Fibroblast of villous mesenchyme (primary cell): ENCODE measurements at regions not wholly inside any gene's neighbourhood (a gene's known extent, or its start where the extent isn't known, plus 50 kb on each side); places are given as distances from the start of the nearest gene placed in this dataset.
"Not testable (repeated sequence)": the region's sequence is repeated elsewhere in the genome, so short reads cannot be mapped to it uniquely, and the experiment has no call there.

ENCODE experiments used
- DNase-seq: peaks from one replicate; pipeline ENCODE4 v3.0.0-alpha.2; 2010; ENCODE audit warnings: low read depth
- H3K4me3 ChIP-seq: 2 replicates; pipeline ENCODE4 v1.5.1; 2011; ENCODE audit warnings: low read depth, mild to moderate bottlenecking, low read length
- CTCF ChIP-seq: IDR thresholded peaks from 2 replicates; pipeline ENCODE4 v1.5.1; 2012; ENCODE audit warnings: low read depth, mild to moderate bottlenecking, low read length; ENCODE audit not compliant: insufficient read depth

GRCh38 chr13:110000534-110001345 is 214.4 kb upstream of the IRS2 start:
- DNase-seq: no peak
- H3K4me3 ChIP-seq: no peak overlapping the region
- no peak for TF ChIP-seq CTCF

- H3K4me3 ChIP-seq: no peak overlapping the region
- DNase-seq: no peak
Measured at GRCh38 chr13:109999659-110000533, 213.5 kb upstream of the IRS2 start.

GRCh38 chr13:109998684-109999533 is 212.5 kb upstream of the IRS2 start:
- no peak overlapping the region for H3K4me3 ChIP-seq
- TF ChIP-seq CTCF: no peak
- peak; percentile 84 for DNase-seq

More at GRCh38 chr13:109999659-110000533, 213.5 kb upstream of the IRS2 start:
- no peak for TF ChIP-seq CTCF

- H3K4me3 ChIP-seq: no peak overlapping the region
- no peak for DNase-seq
- TF ChIP-seq CTCF: no peak
Measured at GRCh38 chr13:109998037-109998436, 211.7 kb upstream of the IRS2 start.

GRCh38 chr13:109997056-109997595 is 210.7 kb upstream of the IRS2 start:
- DNase-seq, H3K4me3 ChIP-seq: not testable (repeated sequence)

- DNase-seq: no peak
- no peak for TF ChIP-seq CTCF
- no peak overlapping the region for H3K4me3 ChIP-seq
Measured at GRCh38 chr13:109996404-109996960, 210.1 kb upstream of the IRS2 start.
